ENCODE measurements at regions not wholly inside any gene's neighbourhood (a gene's known extent, or its start where the extent isn't known, plus 50 kb on each side); places are given as distances from the start of the nearest gene placed in this dataset.

DNA sequence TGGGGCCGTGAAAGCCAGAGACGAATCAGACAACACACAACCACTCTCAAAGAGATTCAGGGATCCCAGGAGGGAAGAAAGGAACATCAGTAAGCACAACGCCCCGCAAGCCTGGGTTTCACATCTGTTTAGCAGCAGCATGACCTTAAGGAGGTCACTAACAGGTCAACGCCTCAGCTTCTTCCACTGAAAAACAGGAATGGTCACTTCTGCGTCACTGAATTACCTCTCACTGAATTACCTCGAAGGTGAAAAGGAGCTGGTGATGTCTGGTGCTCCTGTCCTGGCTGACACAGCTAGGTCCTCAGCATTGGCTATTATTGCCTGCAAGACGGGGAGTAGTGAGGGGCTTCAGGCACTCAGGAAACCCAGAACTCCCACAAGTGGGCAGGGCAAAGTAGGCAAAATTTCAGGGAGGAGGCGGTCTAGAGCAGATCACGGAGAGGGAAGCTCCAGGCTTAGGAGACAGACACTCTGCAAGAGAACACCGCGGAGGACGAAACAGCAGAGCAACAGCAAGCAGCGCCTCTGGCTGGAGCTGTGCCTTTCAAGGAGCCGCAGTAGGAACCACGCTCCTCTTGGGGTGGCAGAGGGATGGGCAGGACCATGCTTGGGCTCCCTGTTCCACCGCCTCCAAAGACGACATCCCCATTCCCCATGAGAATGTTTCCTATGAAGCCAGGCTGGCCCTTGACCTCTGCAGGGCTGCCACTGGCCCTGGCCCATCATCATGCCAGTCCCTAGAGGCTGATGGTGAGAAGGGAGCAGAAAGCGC lies 108.4 kb downstream of the SINHCAF start:
- Histone ChIP-seq H3K9me3 (ENCODE audit: low read depth, low read length, poor library complexity, severe bottlenecking) (no peaks in the 10 kb centered on the region), H3K4me3 (ENCODE audit: low read depth, low read length, poor library complexity, severe bottlenecking) (no peak overlapping the region), H3K27me3 (replicated peaks; ENCODE audit: insufficient read depth, low read depth, low read length, poor library complexity) (peaks cover 5% of the 10 kb centered on the region), H3K36me3 (ENCODE audit: insufficient read depth, low read length, poor library complexity, severe bottlenecking) (no peaks in the 10 kb centered on the region), H3K4me1 (ENCODE audit: insufficient read depth, low read length, poor library complexity, severe bottlenecking) (no peaks in the 10 kb centered on the region), H3K27ac (ENCODE audit: low read depth, low read length, poor library complexity, severe bottlenecking) (no peak overlapping the region)
- no peak for DNase-seq (ENCODE audit: low spot score)
- POLR2A ChIA-PET (ENCODE audit: low non-redundant PET), result no interaction called here
- no peak for TF ChIP-seq EZH2 (IDR thresholded peaks at IDR 0.05; ENCODE audit: borderline replicate concordance, low read depth, low read length, poor library complexity, severe bottlenecking)
- TF ChIP-seq, protein P1, sequence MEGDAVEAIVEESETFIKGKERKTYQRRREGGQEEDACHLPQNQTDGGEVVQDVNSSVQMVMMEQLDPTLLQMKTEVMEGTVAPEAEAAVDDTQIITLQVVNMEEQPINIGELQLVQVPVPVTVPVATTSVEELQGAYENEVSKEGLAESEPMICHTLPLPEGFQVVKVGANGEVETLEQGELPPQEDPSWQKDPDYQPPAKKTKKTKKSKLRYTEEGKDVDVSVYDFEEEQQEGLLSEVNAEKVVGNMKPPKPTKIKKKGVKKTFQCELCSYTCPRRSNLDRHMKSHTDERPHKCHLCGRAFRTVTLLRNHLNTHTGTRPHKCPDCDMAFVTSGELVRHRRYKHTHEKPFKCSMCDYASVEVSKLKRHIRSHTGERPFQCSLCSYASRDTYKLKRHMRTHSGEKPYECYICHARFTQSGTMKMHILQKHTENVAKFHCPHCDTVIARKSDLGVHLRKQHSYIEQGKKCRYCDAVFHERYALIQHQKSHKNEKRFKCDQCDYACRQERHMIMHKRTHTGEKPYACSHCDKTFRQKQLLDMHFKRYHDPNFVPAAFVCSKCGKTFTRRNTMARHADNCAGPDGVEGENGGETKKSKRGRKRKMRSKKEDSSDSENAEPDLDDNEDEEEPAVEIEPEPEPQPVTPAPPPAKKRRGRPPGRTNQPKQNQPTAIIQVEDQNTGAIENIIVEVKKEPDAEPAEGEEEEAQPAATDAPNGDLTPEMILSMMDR (conservative IDR thresholded peaks at IDR 0.05; ENCODE audit: low read depth, low read length), result no peak
- intact Hi-C loops (cut with micrococcal nuclease; ENCODE audit: unreplicated experiment), result no loop called here
- CTCF ChIA-PET, result no interaction called here
- BruUV-seq (replicated peaks), result no TSS peak

GRCh38 chr12:31218203-31219025 lies 107.5 kb downstream of the SINHCAF start:
- CTCF ChIA-PET, result no interaction called here
- no peak overlapping the region for H3K4me3 ChIP-seq (ENCODE audit: low read depth, low read length, poor library complexity, severe bottlenecking)
- H3K27me3 ChIP-seq (replicated peaks; ENCODE audit: insufficient read depth, low read depth, low read length, poor library complexity), result peaks cover 5% of the 10 kb centered on the region
- DNase-seq (ENCODE audit: low spot score), result no peak
- H3K9me3 ChIP-seq (ENCODE audit: low read depth, low read length, poor library complexity, severe bottlenecking), result no peaks in the 10 kb centered on the region
- BruUV-seq (replicated peaks), result no TSS peak
- H3K36me3 ChIP-seq (ENCODE audit: insufficient read depth, low read length, poor library complexity, severe bottlenecking), result no peaks in the 10 kb centered on the region
- no peak overlapping the region for H3K27ac ChIP-seq (ENCODE audit: low read depth, low read length, poor library complexity, severe bottlenecking)
- intact Hi-C loops (cut with micrococcal nuclease; ENCODE audit: unreplicated experiment), result no loop called here
- H3K4me1 ChIP-seq (ENCODE audit: insufficient read depth, low read length, poor library complexity, severe bottlenecking), result no peaks in the 10 kb centered on the region
- POLR2A ChIA-PET (ENCODE audit: low non-redundant PET), result no interaction called here
- no peak for TF ChIP-seq EZH2 (IDR thresholded peaks at IDR 0.05; ENCODE audit: borderline replicate concordance, low read depth, low read length, poor library complexity, severe bottlenecking)
- TF ChIP-seq, protein P1 (conservative IDR thresholded peaks at IDR 0.05; ENCODE audit: low read depth, low read length), result no peak

DNA sequence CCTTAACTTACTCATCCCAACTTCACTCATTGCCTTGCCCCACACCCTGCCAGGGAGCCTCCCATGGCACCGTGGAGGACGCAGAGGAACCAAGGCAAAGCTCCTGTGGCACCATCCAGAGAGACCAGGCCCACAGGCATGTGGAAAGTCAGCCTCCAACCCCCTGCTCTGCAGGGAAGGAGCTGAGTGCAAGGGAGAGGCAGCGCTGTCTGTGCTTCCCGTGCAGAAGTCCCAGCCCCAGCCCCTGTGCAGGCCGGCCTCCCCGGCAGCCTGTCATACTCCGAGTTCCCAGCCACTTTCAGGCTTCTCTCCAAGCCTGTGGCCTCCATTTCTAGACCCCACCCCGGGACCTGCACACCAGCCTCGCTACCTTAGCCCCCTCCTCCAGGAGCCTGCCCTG lies 106.4 kb downstream of the SINHCAF start:
- Histone ChIP-seq H3K9me3 (ENCODE audit: low read depth, low read length, poor library complexity, severe bottlenecking) (no peaks in the 10 kb centered on the region), H3K36me3 (ENCODE audit: insufficient read depth, low read length, poor library complexity, severe bottlenecking) (no peaks in the 10 kb centered on the region), H3K27ac (ENCODE audit: low read depth, low read length, poor library complexity, severe bottlenecking) (no peak overlapping the region), H3K4me3 (ENCODE audit: low read depth, low read length, poor library complexity, severe bottlenecking) (no peak overlapping the region), H3K27me3 (replicated peaks; ENCODE audit: insufficient read depth, low read depth, low read length, poor library complexity) (peaks cover 5% of the 10 kb centered on the region), H3K4me1 (ENCODE audit: insufficient read depth, low read length, poor library complexity, severe bottlenecking) (no peaks in the 10 kb centered on the region)
- POLR2A ChIA-PET (ENCODE audit: low non-redundant PET), result no interaction called here
- intact Hi-C loops (cut with micrococcal nuclease; ENCODE audit: unreplicated experiment), result no loop called here
- CTCF ChIA-PET, result no interaction called here
- no peak for DNase-seq (ENCODE audit: low spot score)
- no TSS peak for BruUV-seq (replicated peaks)
- no peak for TF ChIP-seq EZH2 (IDR thresholded peaks at IDR 0.05; ENCODE audit: borderline replicate concordance, low read depth, low read length, poor library complexity, severe bottlenecking)
- TF ChIP-seq, protein P1 (conservative IDR thresholded peaks at IDR 0.05; ENCODE audit: low read depth, low read length), result no peak
